ENCODE measurements at regions not wholly inside any gene's neighbourhood (a gene's known extent, or its start where the extent isn't known, plus 50 kb on each side); places are given as distances from the start of the nearest gene placed in this dataset.
"Not testable (repeated sequence)": the region's sequence is repeated elsewhere in the genome, so short reads cannot be mapped to it uniquely, and the experiment has no call there.

GRCh38 chr3:166836836-166837235, 543.3 kb downstream of the ZBBX start:
- Histone ChIP-seq H3K27me3 (replicated peaks; ENCODE audit: insufficient read depth, low read depth, low read length, poor library complexity) (no peaks in the 10 kb centered on the region), H3K27ac (ENCODE audit: low read depth, low read length, poor library complexity, severe bottlenecking) (no peak overlapping the region), H3K4me1 (ENCODE audit: insufficient read depth, low read length, poor library complexity, severe bottlenecking) (no peaks in the 10 kb centered on the region), H3K9me3 (ENCODE audit: low read depth, low read length, poor library complexity, severe bottlenecking) (no peaks in the 10 kb centered on the region), H3K4me3 (ENCODE audit: low read depth, low read length, poor library complexity, severe bottlenecking) (no peak overlapping the region), H3K36me3 (ENCODE audit: insufficient read depth, low read length, poor library complexity, severe bottlenecking) (no peaks in the 10 kb centered on the region)
- BruUV-seq (replicated peaks) = no TSS peak
- intact Hi-C loops (cut with micrococcal nuclease; ENCODE audit: unreplicated experiment) = loop anchor here (10.0 kb wide), 2 partner anchors 198 to 518 kb away; no protein-coding TSS in a partner anchor
- ChIA-PET CTCF (no interaction called here), POLR2A (ENCODE audit: low non-redundant PET) (no interaction called here)
- TF ChIP-seq CTCF (conservative IDR thresholded peaks at IDR 0.05; ENCODE audit: low read depth, low read length) (no peak), EZH2 (IDR thresholded peaks at IDR 0.05; ENCODE audit: borderline replicate concordance, low read depth, low read length, poor library complexity, severe bottlenecking) (no peak)
- no peak for DNase-seq (ENCODE audit: low spot score)

- ChIA-PET CTCF (no interaction called here), POLR2A (ENCODE audit: low non-redundant PET) (no interaction called here)
- no peaks in the 10 kb centered on the region for H3K9me3 ChIP-seq (ENCODE audit: low read depth, low read length, poor library complexity, severe bottlenecking)
- no peak overlapping the region for H3K4me3 ChIP-seq (ENCODE audit: low read depth, low read length, poor library complexity, severe bottlenecking)
- H3K27ac ChIP-seq (ENCODE audit: low read depth, low read length, poor library complexity, severe bottlenecking) = no peak overlapping the region
- no peak for DNase-seq (ENCODE audit: low spot score)
- intact Hi-C loops (cut with micrococcal nuclease; ENCODE audit: unreplicated experiment) = loop anchor here (10.0 kb wide), 2 partner anchors 205 to 525 kb away; no protein-coding TSS in a partner anchor
- H3K27me3 ChIP-seq (replicated peaks; ENCODE audit: insufficient read depth, low read depth, low read length, poor library complexity) = no peaks in the 10 kb centered on the region
- BruUV-seq (replicated peaks) = no TSS peak
- no peaks in the 10 kb centered on the region for H3K36me3 ChIP-seq (ENCODE audit: insufficient read depth, low read length, poor library complexity, severe bottlenecking)
- H3K4me1 ChIP-seq (ENCODE audit: insufficient read depth, low read length, poor library complexity, severe bottlenecking) = no peaks in the 10 kb centered on the region
- TF ChIP-seq CTCF (conservative IDR thresholded peaks at IDR 0.05; ENCODE audit: low read depth, low read length) = no peak
Observed at GRCh38 chr3:166829896-166830295, 550.2 kb downstream of the ZBBX start.

GRCh38 chr3:166818464-166818863, 561.6 kb downstream of the ZBBX start:
- H3K9me3 ChIP-seq (ENCODE audit: low read depth, low read length, poor library complexity, severe bottlenecking) = no peaks in the 10 kb centered on the region
- no peak overlapping the region for H3K27ac ChIP-seq (ENCODE audit: low read depth, low read length, poor library complexity, severe bottlenecking)
- intact Hi-C loops (cut with micrococcal nuclease; ENCODE audit: unreplicated experiment) = no loop called here
- H3K27me3 ChIP-seq (replicated peaks; ENCODE audit: insufficient read depth, low read depth, low read length, poor library complexity) = no peaks in the 10 kb centered on the region
- TF ChIP-seq EZH2 (IDR thresholded peaks at IDR 0.05; ENCODE audit: borderline replicate concordance, low read depth, low read length, poor library complexity, severe bottlenecking) (no peak), CTCF (conservative IDR thresholded peaks at IDR 0.05; ENCODE audit: low read depth, low read length) (no peak)
- H3K4me1 ChIP-seq (ENCODE audit: insufficient read depth, low read length, poor library complexity, severe bottlenecking) = no peaks in the 10 kb centered on the region
- no peak overlapping the region for H3K4me3 ChIP-seq (ENCODE audit: low read depth, low read length, poor library complexity, severe bottlenecking)
- no peaks in the 10 kb centered on the region for H3K36me3 ChIP-seq (ENCODE audit: insufficient read depth, low read length, poor library complexity, severe bottlenecking)
- no TSS peak for BruUV-seq (replicated peaks)
- ChIA-PET CTCF (no interaction called here), POLR2A (ENCODE audit: low non-redundant PET) (no interaction called here)
- DNase-seq (ENCODE audit: low spot score) = no peak

GRCh38 chr3:166817269-166817668, 562.8 kb downstream of the ZBBX start:
- BruUV-seq (replicated peaks); H3K27me3 ChIP-seq (replicated peaks; ENCODE audit: insufficient read depth, low read depth, low read length, poor library complexity); H3K27ac ChIP-seq (ENCODE audit: low read depth, low read length, poor library complexity, severe bottlenecking); DNase-seq (ENCODE audit: low spot score); H3K4me3 ChIP-seq (ENCODE audit: low read depth, low read length, poor library complexity, severe bottlenecking); H3K9me3 ChIP-seq (ENCODE audit: low read depth, low read length, poor library complexity, severe bottlenecking); H3K4me1 ChIP-seq (ENCODE audit: insufficient read depth, low read length, poor library complexity, severe bottlenecking); H3K36me3 ChIP-seq (ENCODE audit: insufficient read depth, low read length, poor library complexity, severe bottlenecking); POLR2A ChIA-PET (ENCODE audit: low non-redundant PET); CTCF ChIA-PET; intact Hi-C loops (cut with micrococcal nuclease; ENCODE audit: unreplicated experiment): not testable (repeated sequence)

Data from A673 (cell line).